ENCODE measurements at regions not wholly inside any gene's neighbourhood (a gene's known extent, or its start where the extent isn't known, plus 50 kb on each side); places are given as distances from the start of the nearest gene placed in this dataset.
"Not testable (repeated sequence)": the region's sequence is repeated elsewhere in the genome, so short reads cannot be mapped to it uniquely, and the experiment has no call there.

GRCh38 chr2:142562900-142563299 lies 314.6 kb upstream of the KYNU start:
- no peak for DNase-seq (ENCODE audit: low read depth in 2 of 2)
- TF ChIP-seq, protein P1, sequence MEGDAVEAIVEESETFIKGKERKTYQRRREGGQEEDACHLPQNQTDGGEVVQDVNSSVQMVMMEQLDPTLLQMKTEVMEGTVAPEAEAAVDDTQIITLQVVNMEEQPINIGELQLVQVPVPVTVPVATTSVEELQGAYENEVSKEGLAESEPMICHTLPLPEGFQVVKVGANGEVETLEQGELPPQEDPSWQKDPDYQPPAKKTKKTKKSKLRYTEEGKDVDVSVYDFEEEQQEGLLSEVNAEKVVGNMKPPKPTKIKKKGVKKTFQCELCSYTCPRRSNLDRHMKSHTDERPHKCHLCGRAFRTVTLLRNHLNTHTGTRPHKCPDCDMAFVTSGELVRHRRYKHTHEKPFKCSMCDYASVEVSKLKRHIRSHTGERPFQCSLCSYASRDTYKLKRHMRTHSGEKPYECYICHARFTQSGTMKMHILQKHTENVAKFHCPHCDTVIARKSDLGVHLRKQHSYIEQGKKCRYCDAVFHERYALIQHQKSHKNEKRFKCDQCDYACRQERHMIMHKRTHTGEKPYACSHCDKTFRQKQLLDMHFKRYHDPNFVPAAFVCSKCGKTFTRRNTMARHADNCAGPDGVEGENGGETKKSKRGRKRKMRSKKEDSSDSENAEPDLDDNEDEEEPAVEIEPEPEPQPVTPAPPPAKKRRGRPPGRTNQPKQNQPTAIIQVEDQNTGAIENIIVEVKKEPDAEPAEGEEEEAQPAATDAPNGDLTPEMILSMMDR (IDR thresholded peaks at IDR 0.05; ENCODE audit: low read depth, low read length), result no peak
- no peak overlapping the region for H3K4me3 ChIP-seq (replicated peaks in 1 of 2; ENCODE audit: low read depth in 2 of 2, low read length in 2 of 2)

DNA sequence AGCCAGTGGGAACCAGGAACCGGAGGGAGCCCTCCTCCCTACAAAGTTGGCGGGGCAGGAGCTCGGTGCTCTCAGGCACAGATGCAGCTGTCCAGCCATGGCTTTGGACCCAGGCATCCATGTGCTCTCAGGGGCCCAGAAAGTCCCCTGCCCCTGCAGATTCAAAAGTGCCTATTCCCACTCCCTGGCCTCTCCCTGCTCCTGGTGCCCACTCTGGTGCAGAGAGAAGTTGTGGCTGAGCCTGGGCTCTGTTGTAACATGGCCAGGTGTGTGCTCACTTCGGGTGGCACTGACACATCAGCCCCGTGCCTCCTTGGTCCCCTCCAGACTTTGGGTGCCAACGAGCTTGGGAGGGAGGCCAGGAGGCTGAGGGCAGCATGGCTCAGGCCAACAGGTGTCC lies 315.8 kb upstream of the KYNU start:
- H3K4me3 ChIP-seq (replicated peaks in 1 of 2; ENCODE audit: low read depth in 2 of 2, low read length in 2 of 2), result no peak overlapping the region
- no peak for DNase-seq (ENCODE audit: low read depth in 2 of 2)
- TF ChIP-seq, protein P1 (IDR thresholded peaks at IDR 0.05; ENCODE audit: low read depth, low read length), result no peak

- no peak overlapping the region for H3K4me3 ChIP-seq (replicated peaks in 1 of 2; ENCODE audit: low read depth in 2 of 2, low read length in 2 of 2)
- DNase-seq (ENCODE audit: low read depth in 2 of 2), result no peak
- TF ChIP-seq, protein P1 (IDR thresholded peaks at IDR 0.05; ENCODE audit: low read depth, low read length), result no peak
These were observed 320.1 kb upstream of the KYNU start for GRCh38 chr2:142557391-142557790.

DNA sequence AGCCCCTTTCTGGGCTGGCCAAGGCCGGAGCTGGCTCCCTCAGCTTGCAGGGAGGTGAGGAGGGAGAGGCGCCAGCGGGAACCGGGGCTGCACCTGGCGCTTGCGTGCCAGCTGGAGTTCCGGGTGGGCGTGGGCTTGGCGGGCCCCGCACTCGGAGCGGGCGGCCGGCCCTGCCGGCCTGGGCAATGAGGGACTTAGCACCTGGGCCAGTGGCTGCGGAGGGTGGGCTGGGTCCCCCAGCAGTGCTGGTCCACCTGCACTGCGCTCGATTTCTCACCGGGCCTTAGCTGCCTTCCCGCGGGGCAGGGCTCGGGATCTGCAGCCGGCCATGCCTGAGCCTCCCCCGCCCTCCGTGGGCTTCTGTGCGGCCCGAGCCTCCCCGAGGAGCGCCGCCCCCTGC lies 331.5 kb upstream of the KYNU start:
- not testable (repeated sequence) for DNase-seq (ENCODE audit: low read depth in 2 of 2); H3K4me3 ChIP-seq (replicated peaks in 1 of 2; ENCODE audit: low read depth in 2 of 2, low read length in 2 of 2)

DNA sequence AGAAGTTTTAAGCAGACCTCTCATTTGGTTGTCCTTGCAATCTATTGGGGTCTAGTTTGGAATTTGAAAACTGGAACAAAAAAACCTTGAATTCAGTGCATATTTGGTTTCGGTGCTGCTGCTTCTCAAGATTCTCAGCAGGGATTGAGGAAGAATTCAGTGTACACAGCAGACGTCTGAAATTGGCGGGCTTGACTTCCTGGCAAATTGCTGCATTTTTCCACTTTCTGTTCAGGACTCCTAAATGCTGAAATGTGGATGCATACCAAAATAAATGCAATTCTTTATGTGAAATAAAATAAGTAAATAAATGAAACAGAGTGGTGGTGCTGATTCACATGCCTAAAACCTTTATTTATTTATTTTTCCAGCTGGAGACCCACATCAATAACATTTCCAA lies 332.4 kb upstream of the KYNU start:
- no peak for DNase-seq (ENCODE audit: low read depth in 2 of 2)
- no peak overlapping the region for H3K4me3 ChIP-seq (replicated peaks in 1 of 2; ENCODE audit: low read depth in 2 of 2, low read length in 2 of 2)
- TF ChIP-seq, protein P1 (IDR thresholded peaks at IDR 0.05; ENCODE audit: low read depth, low read length), result no peak

- TF ChIP-seq, protein P1 (IDR thresholded peaks at IDR 0.05; ENCODE audit: low read depth, low read length), result no peak
- no peak overlapping the region for H3K4me3 ChIP-seq (replicated peaks in 1 of 2; ENCODE audit: low read depth in 2 of 2, low read length in 2 of 2)
These were observed 333.3 kb upstream of the KYNU start for GRCh38 chr2:142544173-142544572.

GRCh38 chr2:142542431-142542910 lies 335.0 kb upstream of the KYNU start:
- no peak overlapping the region for H3K4me3 ChIP-seq (replicated peaks in 1 of 2; ENCODE audit: low read depth in 2 of 2, low read length in 2 of 2)
- DNase-seq (ENCODE audit: low read depth in 2 of 2), result no peak
- TF ChIP-seq, protein P1 (IDR thresholded peaks at IDR 0.05; ENCODE audit: low read depth, low read length), result no peak

More at GRCh38 chr2:142544173-142544572, 333.3 kb upstream of the KYNU start:
- DNase-seq (ENCODE audit: low read depth in 2 of 2), result no peak
